ENCODE measurements at regions not wholly inside any gene's neighbourhood (a gene's known extent, or its start where the extent isn't known, plus 50 kb on each side); places are given as distances from the start of the nearest gene placed in this dataset.
"Not testable (repeated sequence)": the region's sequence is repeated elsewhere in the genome, so short reads cannot be mapped to it uniquely, and the experiment has no call there.

DNA sequence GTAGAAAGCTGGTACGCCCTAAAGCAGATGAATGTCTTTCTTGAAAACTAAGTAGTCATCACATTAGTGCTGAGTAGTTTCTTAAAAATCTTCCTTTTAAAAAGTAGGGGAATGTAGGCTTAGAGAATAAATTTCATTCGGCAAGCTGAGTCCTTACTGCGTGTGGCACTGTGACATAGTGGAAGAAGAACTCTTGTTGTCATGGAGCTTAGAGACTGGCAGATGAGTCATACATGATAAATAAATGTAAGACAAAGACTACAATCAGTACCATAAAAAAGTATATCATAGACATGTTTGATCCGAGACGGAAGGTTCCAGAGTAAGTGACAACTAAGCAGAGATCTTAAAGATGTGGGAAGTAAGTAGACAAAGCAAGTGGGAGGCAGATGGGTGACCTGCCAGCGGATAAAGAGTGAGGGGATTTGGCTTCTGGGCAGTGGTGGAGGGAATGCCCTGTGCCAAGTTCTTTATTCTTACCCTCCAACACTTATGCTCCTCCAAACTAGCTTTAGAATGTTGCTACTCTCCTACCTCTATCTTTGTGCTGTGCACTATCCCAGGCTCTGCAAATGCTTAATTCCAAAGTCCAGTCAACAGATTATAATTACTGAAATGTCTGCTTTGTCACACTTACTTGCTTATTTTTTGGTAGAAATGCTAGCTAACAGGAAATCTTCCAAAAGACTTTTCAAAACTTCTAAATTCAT lies 608.5 kb upstream of the USP24 start:
- DNase-seq (ENCODE audit: low read depth) = no peak

DNA sequence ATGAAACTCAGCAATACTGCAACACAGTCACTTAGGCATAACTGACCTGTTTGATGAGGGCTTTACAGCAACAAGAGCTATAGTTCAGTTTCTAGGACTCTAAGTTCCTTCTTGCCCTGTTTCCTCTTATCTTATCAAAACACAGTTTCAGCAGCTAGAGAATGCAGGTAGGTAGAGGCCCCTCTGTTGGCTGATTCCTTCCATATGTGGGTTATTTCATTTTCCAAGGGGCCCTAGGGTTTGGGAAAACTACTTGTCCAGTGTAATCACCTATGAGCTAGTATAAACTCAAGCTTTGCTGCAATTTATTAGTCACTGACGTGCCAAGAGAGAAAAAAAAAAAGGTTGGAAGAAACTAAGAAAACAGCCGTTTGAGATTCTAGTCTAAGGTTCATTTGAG lies 607.7 kb upstream of the USP24 start:
- no peak for DNase-seq (ENCODE audit: low read depth)

DNA sequence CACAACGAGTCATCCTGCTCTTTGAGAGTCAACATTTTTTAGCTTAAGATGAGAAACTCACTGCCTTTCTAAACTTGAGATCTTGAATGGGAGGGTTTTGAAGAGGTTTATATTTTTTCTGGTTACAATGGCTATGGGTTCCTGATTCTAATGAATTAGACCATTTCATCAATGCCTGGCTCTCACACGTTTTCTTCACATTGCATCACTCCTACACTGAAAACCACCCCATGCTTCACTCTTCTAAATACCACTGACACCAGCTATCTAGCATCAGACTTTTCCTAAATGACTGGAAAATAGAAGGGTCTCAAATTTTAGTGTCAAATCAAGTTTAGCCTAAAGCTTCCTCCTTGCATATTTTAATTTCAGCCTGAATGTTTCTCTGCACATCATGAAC lies 606.1 kb upstream of the USP24 start:
- DNase-seq (ENCODE audit: low read depth) = no peak

DNA sequence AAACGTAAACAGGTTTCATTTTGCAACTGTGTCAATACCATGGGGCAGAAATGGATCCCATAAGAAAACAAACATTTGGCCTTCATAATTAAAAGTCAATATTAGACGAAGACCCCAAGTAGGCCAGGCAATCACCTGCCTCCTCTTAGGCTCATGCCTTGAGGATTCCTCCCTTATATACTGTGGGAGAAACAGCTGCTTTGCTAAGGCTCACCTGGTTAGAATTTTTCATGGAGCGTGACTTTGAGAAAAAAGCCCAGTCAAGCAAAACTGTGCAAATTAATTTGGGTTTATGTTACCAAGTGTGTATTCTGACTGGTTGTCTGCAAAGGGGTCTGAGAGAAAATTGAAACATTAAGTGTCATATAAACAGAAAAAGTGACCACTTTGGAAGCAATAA lies 605.3 kb upstream of the USP24 start:
- no peak for DNase-seq (ENCODE audit: low read depth)

DNA sequence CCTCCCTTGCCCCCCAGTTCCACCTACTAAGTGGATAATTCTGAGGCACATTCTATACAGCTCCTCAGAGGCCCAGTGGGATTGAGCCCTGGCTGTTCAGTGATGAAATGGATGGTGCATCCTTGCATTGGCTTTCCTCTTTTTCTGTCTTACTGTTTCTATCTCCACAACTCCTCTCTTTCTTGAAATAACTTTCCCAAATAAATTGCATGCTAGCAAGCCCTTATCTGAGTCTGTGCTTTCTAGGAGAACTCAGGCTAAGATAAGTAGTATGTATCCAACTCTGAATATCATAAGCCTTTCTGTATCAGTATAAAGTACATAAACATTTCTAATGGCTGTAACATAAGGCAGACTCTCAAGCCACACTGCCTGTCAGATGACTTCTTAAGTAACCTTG lies 603.8 kb upstream of the USP24 start:
- no peak for DNase-seq (ENCODE audit: low read depth)

GRCh38 chr1:55816456-55817426 lies 601.6 kb upstream of the USP24 start:
- DNase-seq (ENCODE audit: low read depth) = peak; percentile 67

DNA sequence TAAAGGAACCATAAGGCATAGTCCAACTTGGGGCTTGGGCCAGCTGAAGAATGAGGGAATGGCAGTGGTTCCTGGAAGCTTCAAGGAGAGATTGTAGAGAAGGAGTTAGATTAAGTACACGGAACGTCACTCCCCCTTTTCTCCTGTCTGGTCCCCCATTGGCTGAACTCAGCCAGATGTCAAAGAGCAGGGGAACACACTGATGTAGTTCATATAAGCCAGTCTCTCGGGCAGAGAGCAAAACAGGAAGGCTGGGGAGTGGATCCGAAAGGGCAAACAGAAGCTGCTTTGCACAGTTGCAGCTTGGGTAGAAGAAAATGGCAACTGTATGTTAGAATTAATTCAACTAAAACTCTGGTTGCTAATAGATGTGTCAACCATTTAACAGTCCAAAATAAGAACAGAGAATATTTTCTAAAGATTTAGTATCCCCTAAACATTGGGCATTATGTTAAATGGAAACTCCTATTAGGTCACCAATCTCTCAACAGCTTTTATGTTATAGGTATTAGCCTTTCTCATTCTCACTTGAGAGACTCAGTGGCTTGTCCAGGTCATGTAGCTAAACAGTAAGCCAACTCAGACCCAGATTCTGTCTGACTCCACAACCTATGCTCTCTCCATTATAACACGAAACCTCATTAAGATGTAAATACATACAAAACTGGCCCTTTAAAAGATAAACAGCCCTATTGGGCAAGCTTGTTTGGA lies 600.7 kb upstream of the USP24 start:
- DNase-seq (ENCODE audit: low read depth) = no peak

DNA sequence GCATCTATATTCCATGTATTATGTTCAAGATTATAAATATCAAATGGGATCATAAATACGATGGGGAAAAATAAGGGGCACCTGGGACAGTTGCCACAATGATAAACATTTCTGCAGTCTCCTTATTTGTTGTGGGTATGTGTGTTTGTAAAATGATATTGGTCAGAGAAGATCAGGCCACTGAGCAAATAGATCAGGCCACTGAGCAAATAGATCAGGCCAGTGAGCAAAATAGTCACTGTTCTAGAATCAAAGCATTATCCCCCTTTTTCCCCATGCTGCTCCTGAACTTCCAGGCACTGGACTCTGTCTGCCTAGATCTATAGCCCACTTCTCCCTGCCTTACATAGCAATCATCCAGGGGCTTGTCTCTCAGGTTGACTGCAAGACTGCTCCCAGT lies 599.8 kb upstream of the USP24 start:
- no peak for DNase-seq (ENCODE audit: low read depth)

GRCh38 chr1:55813618-55814017 lies 598.5 kb upstream of the USP24 start:
- peak; percentile 78 for DNase-seq (ENCODE audit: low read depth)

GRCh38 chr1:55812281-55812680 lies 597.1 kb upstream of the USP24 start:
- peak; percentile 24 for DNase-seq (ENCODE audit: low read depth)

- no peak for DNase-seq (ENCODE audit: low read depth)
Measured at GRCh38 chr1:55808263-55808662, 593.1 kb upstream of the USP24 start.

DNA sequence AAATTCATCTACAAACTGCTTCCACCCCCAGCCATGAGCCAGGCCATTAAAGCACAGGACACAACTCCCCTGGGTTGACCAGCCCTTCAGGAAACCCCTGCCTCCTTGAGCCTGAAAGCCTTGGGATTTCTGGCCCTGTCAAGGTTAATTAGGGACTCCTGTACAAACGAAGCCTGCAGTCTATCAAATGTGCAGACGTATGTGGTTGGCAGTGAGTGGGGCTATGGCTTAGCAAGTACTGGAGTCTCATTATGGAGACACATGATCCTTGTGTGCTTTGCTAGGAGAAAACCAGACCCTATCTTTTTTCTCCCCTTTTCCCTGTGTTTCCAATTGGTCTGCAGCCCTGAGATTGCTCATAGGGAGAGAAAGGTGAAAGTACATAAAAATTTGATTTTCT lies 588.3 kb upstream of the USP24 start:
- no peak for DNase-seq (ENCODE audit: low read depth)

- DNase-seq (ENCODE audit: low read depth) = no peak
Measured at GRCh38 chr1:55801481-55801880, 586.3 kb upstream of the USP24 start.

- no peak for DNase-seq (ENCODE audit: low read depth)
Measured at GRCh38 chr1:55800503-55800902, 585.3 kb upstream of the USP24 start.

GRCh38 chr1:55793856-55794255 lies 578.7 kb upstream of the USP24 start:
- DNase-seq (ENCODE audit: low read depth) = no peak

GRCh38 chr1:55792870-55793269 lies 577.7 kb upstream of the USP24 start:
- DNase-seq (ENCODE audit: low read depth) = no peak

GRCh38 chr1:55789466-55789865 lies 574.3 kb upstream of the USP24 start:
- no peak for DNase-seq (ENCODE audit: low read depth)

- DNase-seq (ENCODE audit: low read depth) = no peak
Measured at GRCh38 chr1:55786396-55786795, 571.2 kb upstream of the USP24 start.

DNA sequence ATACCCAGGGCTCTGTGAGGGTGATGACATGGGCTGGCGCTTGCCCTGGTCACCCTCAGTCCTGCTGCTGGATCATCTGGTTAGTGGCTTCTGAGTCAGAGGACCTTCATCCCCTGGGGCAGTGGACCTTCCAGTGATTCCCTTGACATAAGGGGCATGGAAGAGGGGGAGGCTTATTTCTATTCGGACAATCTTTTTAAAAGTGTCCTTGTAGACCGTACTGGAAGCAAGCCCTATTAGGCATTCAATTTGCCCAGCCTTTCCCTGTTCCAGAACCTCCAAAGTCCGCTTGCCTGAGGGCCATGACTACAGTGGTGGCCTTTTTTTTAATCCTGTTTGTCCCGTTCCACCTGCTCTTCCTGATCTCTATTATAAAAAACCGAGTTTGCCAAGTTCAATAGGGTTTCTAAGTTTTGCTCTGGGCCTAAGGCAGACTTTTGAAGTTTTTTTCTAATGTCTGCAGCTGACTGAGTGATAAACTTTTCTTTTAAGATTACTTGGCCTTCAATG lies 569.8 kb upstream of the USP24 start:
- DNase-seq (ENCODE audit: low read depth) = not testable (repeated sequence)

- peak; percentile 90 for DNase-seq (ENCODE audit: low read depth)
Measured at GRCh38 chr1:55781944-55782482, 566.8 kb upstream of the USP24 start.

- no peak for DNase-seq (ENCODE audit: low read depth)
Measured at GRCh38 chr1:55781003-55781402, 565.8 kb upstream of the USP24 start.

- no peak for DNase-seq (ENCODE audit: low read depth)
Measured at GRCh38 chr1:55777545-55777944, 562.4 kb upstream of the USP24 start.

All from stromal cell of bone marrow (primary cell).